NB4 (cell line): ENCODE measurements at regions not wholly inside any gene's neighbourhood (a gene's known extent, or its start where the extent isn't known, plus 50 kb on each side); places are given as distances from the start of the nearest gene placed in this dataset.
A peak's percentile ranks its signal among the peaks of the same experiment; 100 is the strongest.

Experiments used
- DNase-seq: peaks from one replicate; pipeline ENCODE4 v3.0.0; 2010; ENCODE audit warnings: low read depth
- H3K4me3 ChIP-seq: one replicate; pipeline ENCODE4 v1.5.1; 2011; ENCODE audit warnings: mild to moderate bottlenecking, low read depth, low read length, moderate library complexity
- MYC ChIP-seq: IDR thresholded peaks from 2 replicates; pipeline ENCODE4 v1.6.1; 2011; ENCODE audit warnings: low read depth, low read length
- POLR2A ChIP-seq: IDR thresholded peaks from 2 replicates; pipeline ENCODE4 v1.6.1; 2011; ENCODE audit warnings: mild to moderate bottlenecking; ENCODE audit not compliant: insufficient read length; ENCODE audit errors: extremely low read depth
- TF ChIP-seq, protein P1 (sequence below): IDR thresholded peaks from 2 replicates; pipeline ENCODE4 v1.6.1; 2011; ENCODE audit warnings: low read depth, low read length
- TF ChIP-seq, protein P2 (sequence below): IDR thresholded peaks from one replicate; pipeline ENCODE4 v1.5.1; 2012; ENCODE audit warnings: low read depth, low read length

DNA sequence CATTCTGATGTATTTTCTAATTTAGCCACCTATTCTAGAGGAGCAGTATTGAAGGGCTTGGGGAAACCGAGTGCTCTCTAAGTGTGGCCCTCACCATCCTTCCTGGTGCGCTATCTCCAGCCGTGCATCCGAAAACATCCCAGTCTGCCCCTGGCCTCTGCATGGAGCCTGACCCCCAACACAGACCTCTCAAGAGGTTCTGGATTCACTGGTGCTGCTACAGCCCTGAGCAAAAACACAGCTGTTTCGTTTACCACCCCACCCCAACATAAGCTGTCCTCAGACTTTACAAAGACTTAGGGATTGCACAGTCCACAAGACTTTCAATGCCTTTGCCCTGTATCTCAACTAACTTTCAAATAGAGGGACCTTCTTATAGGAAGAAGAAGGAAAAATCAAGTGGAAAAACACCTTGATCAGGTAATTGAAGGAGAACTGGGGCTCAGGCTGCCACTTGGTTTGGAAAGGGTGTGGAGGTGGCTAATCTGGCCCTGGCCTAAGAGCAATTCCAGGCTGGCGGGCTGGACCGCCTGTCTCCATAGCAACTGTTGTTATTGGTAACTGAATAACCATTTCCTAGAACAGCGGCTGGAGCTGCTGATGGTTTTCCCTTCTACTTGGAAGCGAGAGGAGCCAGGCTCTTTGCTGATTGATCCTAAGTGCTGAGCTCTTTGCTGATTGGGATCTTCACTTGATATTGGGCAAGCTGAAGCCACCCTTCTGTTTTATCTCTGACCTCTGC is 90.2 kb upstream of the TOX2 start:
- no peak overlapping the region for H3K4me3 ChIP-seq
- no peak for DNase-seq
- TF ChIP-seq, protein P1, sequence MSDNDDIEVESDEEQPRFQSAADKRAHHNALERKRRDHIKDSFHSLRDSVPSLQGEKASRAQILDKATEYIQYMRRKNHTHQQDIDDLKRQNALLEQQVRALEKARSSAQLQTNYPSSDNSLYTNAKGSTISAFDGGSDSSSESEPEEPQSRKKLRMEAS: no peak
- no peak for TF ChIP-seq POLR2A
- no peak for TF ChIP-seq MYC
- TF ChIP-seq, protein P2, sequence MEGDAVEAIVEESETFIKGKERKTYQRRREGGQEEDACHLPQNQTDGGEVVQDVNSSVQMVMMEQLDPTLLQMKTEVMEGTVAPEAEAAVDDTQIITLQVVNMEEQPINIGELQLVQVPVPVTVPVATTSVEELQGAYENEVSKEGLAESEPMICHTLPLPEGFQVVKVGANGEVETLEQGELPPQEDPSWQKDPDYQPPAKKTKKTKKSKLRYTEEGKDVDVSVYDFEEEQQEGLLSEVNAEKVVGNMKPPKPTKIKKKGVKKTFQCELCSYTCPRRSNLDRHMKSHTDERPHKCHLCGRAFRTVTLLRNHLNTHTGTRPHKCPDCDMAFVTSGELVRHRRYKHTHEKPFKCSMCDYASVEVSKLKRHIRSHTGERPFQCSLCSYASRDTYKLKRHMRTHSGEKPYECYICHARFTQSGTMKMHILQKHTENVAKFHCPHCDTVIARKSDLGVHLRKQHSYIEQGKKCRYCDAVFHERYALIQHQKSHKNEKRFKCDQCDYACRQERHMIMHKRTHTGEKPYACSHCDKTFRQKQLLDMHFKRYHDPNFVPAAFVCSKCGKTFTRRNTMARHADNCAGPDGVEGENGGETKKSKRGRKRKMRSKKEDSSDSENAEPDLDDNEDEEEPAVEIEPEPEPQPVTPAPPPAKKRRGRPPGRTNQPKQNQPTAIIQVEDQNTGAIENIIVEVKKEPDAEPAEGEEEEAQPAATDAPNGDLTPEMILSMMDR: no peak

DNA sequence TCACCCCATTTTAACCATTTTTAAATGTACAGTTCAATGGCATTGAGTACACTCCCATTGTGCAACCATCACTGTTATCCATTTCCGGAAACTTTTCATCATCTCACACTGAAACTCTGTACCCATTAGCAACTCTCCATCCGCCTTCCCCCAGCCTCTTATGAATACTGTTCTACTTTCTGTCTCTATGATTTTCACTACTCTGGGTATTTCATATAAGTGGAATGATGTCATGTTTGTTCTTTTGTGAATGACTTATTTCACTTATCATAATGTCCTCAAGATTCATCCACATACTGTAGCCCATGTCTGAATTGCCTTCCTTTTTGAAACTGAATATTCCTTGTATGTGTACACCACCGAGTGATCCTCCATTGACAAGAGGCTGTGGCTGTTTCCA is 92.9 kb upstream of the TOX2 start:
- peak; percentile 66 for DNase-seq
- H3K4me3 ChIP-seq: no peak overlapping the region
- TF ChIP-seq MYC (no peak), POLR2A (no peak)
- TF ChIP-seq, protein P1: no peak
- TF ChIP-seq, protein P2: no peak

DNA sequence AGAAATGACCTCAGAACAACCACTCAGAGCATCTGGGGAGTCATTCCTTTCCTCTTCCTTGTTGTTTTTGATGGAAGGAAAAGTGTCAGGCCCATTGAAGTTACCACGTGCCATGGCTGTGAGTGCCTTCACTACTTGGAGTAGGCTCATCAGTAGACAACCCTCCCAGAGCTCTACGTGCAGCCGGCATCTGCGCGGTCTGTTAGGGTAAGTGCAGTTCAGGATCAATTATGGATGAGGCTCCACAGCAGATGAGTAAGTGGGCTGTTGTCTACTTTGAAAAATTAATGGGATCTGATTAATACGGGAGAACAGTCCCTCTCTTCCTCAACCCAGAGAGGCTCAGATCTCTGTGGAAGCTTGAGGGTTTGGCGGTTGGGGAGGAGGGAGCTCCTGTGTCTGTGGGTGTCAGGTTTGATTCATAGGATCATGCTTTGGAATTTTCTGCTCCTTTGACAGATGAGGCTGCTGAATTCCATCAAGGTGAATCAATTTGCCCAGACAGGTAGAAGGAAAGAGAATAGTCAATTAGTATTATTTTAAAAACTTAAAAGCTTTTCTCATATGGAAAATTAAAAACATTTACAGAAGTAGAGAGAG is 93.8 kb upstream of the TOX2 start:
- no peak for DNase-seq
- TF ChIP-seq POLR2A: no peak
- TF ChIP-seq, protein P1: no peak
- TF ChIP-seq MYC: no peak
- TF ChIP-seq, protein P2: no peak
- no peak overlapping the region for H3K4me3 ChIP-seq

DNA sequence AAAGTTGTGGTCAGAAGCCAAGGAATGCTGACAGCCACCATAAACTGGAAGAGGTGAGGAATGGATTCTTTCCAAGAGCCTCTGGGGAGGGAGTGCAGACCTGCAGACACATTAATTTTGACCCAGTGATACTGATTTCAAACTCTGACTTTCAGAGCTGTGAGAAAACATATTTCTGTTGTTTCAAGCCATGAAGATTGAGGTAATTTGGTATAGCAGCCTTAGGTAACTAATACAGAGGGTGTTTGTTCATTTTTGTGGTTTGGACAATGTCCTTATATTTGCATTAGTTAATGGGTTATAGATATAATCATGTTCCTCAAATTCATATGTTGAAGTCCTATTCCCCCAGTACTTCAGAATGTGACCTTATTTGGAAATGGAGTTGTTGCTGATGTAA is 85.4 kb upstream of the GTSF1L start:
- H3K4me3 ChIP-seq: no peak overlapping the region
- no peak for DNase-seq
- TF ChIP-seq MYC (no peak), POLR2A (no peak)
- TF ChIP-seq, protein P1: no peak
- TF ChIP-seq, protein P2: no peak

DNA sequence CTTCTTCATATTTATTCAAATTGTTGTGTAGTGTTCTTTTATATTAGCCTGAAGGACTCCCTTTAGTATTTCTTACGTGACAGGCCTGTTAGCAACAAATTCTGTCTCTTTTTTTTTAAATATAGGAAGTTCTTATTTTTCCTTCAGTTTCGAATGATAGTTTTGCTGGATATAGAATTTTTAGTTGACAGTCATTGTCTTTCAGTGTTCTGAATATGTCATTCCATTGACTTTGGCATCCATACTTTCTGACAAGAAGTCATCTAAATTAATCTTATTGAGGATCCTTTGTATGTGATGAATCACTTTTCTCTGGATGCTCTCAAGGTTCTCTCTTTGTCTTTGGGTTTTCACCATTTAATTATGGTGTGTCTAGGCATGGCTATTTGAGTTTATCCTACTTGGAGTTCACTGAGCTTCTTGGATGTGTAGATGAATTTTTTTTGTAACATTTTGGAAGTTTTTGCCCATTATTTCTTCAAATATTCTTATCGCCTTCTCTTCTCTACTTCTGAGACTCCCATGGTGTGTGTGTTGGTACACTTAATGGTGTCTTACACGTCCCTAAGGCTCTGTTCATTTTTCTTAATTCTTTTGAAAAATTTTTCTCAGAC is 82.5 kb upstream of the GTSF1L start:
- no peak overlapping the region for H3K4me3 ChIP-seq
- no peak for DNase-seq
- TF ChIP-seq POLR2A: no peak
- TF ChIP-seq, protein P1: no peak
- no peak for TF ChIP-seq MYC
- TF ChIP-seq, protein P2: no peak
